Calu3 (cell line): ENCODE measurements at regions not wholly inside any gene's neighbourhood (a gene's known extent, or its start where the extent isn't known, plus 50 kb on each side); places are given as distances from the start of the nearest gene placed in this dataset.

Source experiments
- BruUV-seq: library from RNA; stranded (reverse); fragments of 400-500 nt; replicated peaks from 2 replicates; lab custom pipeline; 2021; lab: Mats Ljungman, UMichigan
- CTCF ChIA-PET: fragments of 300-600 bp; sonication (Branson Sonifier 250); formaldehyde crosslinking; loops from one replicate; lab custom pipeline; 2022; ENCODE audit warnings: antibody characterized with exemption; lab: Charles Lee
- DNase-seq: peaks from one replicate; pipeline ENCODE4 v3.0.0; 2022
- H3K27ac Mint-ChIP-seq: one replicate; pipeline ENCODE4 v1.8.0; 2022; ENCODE audit warnings: mixed read lengths; ENCODE audit not compliant: unreplicated experiment
- H3K27me3 Mint-ChIP-seq: one replicate; pipeline ENCODE4 v1.8.0; 2022; ENCODE audit warnings: mixed read lengths; ENCODE audit not compliant: unreplicated experiment
- H3K36me3 Mint-ChIP-seq: one replicate; pipeline ENCODE4 v1.8.0; 2022; ENCODE audit warnings: mild to moderate bottlenecking, moderate library complexity, mixed read lengths; ENCODE audit not compliant: insufficient read depth, unreplicated experiment
- H3K4me1 Mint-ChIP-seq: one replicate; pipeline ENCODE4 v1.8.0; 2022; ENCODE audit warnings: mild to moderate bottlenecking, low read depth, mixed read lengths; ENCODE audit not compliant: unreplicated experiment
- H3K4me3 Mint-ChIP-seq: one replicate; pipeline ENCODE4 v1.8.0; 2022; ENCODE audit warnings: mild to moderate bottlenecking, low read depth, moderate library complexity, mixed read lengths; ENCODE audit not compliant: unreplicated experiment
- H3K9me3 Mint-ChIP-seq: one replicate; pipeline ENCODE4 v1.8.0; 2022; ENCODE audit warnings: low read depth, mixed read lengths; ENCODE audit not compliant: unreplicated experiment
- intact Hi-C: fragments of 100-400 bp; cut with micrococcal nuclease; formaldehyde crosslinking; loops from one replicate; pipeline ENCODE4 v1.10.0; 2022; ENCODE audit not compliant: unreplicated experiment
- TF ChIP-seq, protein P1 (sequence below): fragments of 200-600 bp; IDR thresholded peaks from one replicate; pipeline ENCODE4 v1.8.0; 2022; ENCODE audit warnings: antibody characterized with exemption; ENCODE audit not compliant: unreplicated experiment

DNA sequence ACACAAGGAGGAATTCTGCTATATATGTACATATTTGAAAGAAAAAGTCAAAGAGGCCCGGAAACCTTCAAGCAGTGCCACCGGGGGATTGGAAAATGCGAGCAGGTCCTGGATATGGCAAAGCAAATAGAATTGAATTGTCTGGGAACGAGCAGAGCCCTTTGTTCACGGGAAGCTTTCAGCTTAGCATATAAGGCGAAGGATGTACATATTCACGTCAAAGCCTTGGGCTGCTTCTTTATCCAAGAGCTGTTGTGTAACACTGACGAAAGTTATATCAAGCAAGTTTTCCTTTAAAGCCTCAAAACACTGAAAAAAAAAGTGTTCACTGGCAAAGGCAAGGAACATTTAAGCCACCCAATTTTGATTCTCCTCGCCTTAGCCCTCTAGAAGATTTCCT is 171.0 kb downstream of the GPX5 start:
- TF ChIP-seq, protein P1, sequence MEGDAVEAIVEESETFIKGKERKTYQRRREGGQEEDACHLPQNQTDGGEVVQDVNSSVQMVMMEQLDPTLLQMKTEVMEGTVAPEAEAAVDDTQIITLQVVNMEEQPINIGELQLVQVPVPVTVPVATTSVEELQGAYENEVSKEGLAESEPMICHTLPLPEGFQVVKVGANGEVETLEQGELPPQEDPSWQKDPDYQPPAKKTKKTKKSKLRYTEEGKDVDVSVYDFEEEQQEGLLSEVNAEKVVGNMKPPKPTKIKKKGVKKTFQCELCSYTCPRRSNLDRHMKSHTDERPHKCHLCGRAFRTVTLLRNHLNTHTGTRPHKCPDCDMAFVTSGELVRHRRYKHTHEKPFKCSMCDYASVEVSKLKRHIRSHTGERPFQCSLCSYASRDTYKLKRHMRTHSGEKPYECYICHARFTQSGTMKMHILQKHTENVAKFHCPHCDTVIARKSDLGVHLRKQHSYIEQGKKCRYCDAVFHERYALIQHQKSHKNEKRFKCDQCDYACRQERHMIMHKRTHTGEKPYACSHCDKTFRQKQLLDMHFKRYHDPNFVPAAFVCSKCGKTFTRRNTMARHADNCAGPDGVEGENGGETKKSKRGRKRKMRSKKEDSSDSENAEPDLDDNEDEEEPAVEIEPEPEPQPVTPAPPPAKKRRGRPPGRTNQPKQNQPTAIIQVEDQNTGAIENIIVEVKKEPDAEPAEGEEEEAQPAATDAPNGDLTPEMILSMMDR, result no peak
- H3K36me3 Mint-ChIP-seq, result no peaks in the 10 kb centered on the region
- H3K27me3 Mint-ChIP-seq, result peaks cover 90% of the 10 kb centered on the region
- no peaks in the 10 kb centered on the region for H3K4me1 Mint-ChIP-seq
- DNase-seq, result no peak
- CTCF ChIA-PET, result no interaction called here
- no peak overlapping the region for H3K4me3 Mint-ChIP-seq
- BruUV-seq, result no TSS peak
- no peak overlapping the region for H3K27ac Mint-ChIP-seq
- H3K9me3 Mint-ChIP-seq, result no peaks in the 10 kb centered on the region
- intact Hi-C loops, result no loop called here

DNA sequence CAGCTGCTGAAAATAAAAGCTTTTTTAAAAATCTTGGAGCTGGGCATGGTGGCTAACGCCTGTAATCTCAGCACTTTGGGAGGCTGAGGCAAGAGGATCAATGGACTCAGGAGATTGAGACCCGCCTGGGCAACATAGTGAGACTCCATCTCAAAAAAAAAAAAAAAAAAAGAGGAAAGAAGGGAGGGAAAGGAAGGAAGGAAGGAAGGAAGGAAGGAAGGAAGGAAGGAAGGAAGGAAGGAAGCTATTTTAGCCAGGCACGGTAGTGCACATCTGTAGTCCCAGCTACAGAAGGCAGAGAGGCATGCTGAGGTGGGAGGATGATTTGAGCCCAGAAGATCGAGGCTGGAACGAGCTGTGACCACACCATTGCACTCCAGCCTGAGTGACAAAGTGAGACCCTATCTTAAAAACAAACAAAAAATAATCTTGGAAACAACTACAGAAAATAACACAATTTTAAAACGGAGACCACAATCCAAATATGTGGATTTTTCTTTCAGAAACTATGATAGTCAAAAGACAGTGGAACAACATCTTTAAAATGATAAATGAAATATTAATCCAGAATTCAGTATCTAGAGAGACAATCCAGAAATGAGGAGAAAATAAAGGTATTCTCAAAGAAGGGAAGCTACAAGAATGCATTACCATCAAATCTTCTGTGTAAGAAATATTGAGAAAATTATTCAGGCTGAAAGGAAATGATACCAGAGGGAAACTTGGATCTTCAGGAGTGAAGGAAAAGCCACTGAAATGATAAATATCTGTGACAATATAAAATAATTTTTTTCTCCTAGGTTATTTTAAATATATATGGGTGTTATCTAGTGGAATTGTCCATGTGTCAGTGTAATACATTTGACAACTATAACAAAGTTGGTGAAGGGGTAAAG is 182.0 kb downstream of the GPX5 start:
- Mint-ChIP-seq H3K27me3 (peaks cover 24% of the 10 kb centered on the region), H3K36me3 (no peaks in the 10 kb centered on the region), H3K4me1 (no peaks in the 10 kb centered on the region), H3K4me3 (no peak overlapping the region), H3K9me3 (peaks cover 18% of the 10 kb centered on the region), H3K27ac (no peak overlapping the region)
- CTCF ChIA-PET, result interaction anchor here (0.6 kb wide), 1 partner anchor 724 kb away, joined by 5 read pairs; no protein-coding TSS in a partner anchor
- intact Hi-C loops, result no loop called here
- TF ChIP-seq, protein P1, result no peak
- BruUV-seq, result no TSS peak
- DNase-seq, result no peak

DNA sequence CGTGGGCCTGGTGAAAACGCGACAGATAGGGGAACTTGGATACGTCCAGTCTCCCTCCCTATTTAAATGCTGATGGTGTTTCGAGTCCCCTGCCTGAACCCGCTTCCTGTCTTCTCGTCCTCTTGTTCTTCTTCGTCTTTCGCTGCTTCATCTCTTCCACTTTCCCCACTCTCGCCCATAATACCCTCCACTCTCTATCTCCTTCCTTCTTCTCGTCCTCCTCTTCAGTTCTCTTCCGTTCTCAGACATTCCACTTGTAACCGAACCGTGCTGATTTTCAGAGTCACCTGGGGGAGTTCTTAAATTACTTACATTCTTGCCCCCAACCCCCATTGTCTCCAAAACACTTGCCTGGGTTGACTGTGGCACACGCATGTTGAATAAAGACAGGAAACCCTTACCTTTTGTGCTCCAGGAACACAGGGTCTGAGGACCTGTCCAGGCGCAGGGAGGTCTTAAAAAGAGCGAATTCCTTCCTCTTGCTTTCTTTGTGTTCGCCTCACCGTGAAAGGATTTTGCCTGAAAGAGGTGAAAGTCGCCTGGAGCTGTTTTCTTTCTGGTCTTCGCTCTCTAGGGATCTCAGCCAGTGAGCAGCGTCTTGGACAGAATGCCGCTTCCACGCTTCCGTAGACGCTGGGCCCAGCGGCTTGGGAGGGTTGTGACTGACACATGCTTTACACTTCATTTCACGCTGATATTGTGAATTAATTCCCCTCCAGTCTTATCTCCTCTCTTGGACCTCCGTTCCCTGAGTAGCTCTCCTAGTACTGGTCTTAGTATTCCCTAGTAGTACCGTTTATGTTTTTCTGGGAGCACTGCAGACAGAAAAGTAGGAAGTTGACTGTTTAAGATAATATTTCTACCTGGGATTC is 184.0 kb downstream of the GPX5 start:
- Mint-ChIP-seq H3K36me3 (no peaks in the 10 kb centered on the region), H3K4me1 (no peaks in the 10 kb centered on the region), H3K27me3 (peaks cover 6% of the 10 kb centered on the region), H3K4me3 (no peak overlapping the region), H3K9me3 (peaks cover 15% of the 10 kb centered on the region), H3K27ac (no peak overlapping the region)
- TF ChIP-seq, protein P1, result no peak
- DNase-seq, result no peak
- intact Hi-C loops, result no loop called here
- CTCF ChIA-PET, result no interaction called here
- BruUV-seq, result no TSS peak

DNA sequence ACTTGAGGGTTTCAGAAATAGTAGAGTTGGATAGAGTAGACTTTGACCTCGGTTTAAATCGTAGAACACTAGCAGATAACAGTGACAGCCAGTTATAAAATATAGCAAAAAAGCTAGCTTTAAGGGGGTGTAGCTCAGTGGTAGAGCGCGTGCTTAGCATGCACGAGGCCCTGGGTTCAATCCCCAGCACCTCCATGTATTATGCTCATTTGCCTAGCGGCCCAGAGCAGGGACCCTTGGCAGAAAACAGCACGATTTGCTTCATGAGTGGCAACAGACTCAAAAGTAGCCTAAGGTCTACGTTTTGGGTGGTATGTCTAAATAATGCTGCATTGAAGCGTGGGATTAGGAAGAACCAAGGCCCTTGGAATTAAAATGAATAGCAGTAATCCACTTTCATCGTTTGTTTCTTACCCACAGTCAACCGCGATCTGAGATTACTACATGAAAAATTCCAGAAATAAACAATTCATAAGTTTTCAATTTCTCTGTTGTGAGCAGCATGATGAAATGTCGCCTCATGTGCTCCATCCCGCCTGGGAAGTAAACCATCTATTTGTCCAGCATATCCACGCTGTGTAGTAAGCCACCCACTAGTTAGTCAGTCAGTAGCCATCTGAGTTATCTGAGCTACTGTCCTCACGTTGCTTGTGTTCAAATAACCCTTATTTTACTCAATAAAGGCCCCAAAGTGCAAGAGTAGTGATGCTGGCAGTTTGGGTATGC is 184.9 kb downstream of the GPX5 start:
- intact Hi-C loops, result no loop called here
- Mint-ChIP-seq H3K4me3 (no peak overlapping the region), H3K27me3 (no peaks in the 10 kb centered on the region), H3K4me1 (no peaks in the 10 kb centered on the region), H3K27ac (no peak overlapping the region), H3K36me3 (no peaks in the 10 kb centered on the region), H3K9me3 (peaks cover 15% of the 10 kb centered on the region)
- TF ChIP-seq, protein P1, result no peak
- TSS peak; percentile 63 for BruUV-seq
- DNase-seq, result no peak
- CTCF ChIA-PET, result interaction anchor here (0.6 kb wide), 1 partner anchor 97 kb away, joined by 3 read pairs; no protein-coding TSS in a partner anchor
